ENCODE measurements at regions not wholly inside any gene's neighbourhood (a gene's known extent, or its start where the extent isn't known, plus 50 kb on each side); places are given as distances from the start of the nearest gene placed in this dataset.
A peak's percentile ranks its signal among the peaks of the same experiment; 100 is the strongest.
"Not testable (repeated sequence)": the region's sequence is repeated elsewhere in the genome, so short reads cannot be mapped to it uniquely, and the experiment has no call there.

DNA sequence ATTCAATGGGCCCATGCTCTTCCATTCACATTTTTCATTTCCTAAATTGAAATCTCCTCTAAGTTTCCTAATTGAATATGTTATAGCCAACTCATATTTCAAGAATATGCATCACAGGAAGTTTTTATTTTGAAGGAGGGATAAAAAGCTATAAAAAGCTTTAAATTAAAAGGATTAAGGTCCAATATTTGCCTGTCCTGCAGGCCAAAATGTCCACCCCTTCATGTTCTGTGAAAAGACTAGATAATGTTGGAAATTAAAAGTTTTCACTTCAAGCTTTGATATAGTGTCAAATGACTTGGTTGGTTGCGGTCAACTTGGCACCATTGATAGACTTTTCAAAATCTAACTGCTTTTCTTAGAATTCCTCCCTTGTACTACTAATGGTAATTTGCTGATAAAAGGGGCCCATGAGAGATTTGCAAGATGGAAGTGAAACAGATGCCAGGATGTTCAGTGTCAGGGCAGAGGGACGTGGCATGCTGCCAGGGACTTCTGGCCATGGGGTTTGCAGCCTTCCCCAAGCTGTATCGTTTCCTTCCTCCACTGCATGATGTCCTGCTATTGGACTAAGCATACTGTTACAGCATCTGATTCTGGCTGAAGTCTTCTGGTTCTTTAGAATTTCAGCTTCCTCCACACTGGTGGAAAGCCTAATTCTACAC, 547.3 kb upstream of the MIR17HG start:
- DNase-seq, result no peak

DNA sequence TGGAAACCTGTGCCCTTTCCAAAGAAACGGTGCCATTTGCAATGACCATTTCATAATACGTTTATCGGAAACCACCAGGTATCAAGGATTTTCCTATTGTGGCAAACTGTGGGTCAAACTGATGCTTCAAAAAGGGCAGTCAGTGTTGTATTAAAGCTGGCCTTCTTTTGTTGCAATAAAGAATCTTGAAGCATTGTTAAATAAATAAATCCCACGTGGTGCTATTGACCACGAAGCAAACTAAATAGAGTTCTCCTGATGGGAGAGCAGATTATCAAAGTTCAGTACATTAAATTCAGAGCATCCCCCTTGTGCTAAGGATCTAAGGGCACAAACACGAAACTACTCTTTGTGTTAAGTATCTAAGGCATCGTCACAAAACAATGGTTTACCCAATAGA, 545.9 kb upstream of the MIR17HG start:
- no peak for DNase-seq

DNA sequence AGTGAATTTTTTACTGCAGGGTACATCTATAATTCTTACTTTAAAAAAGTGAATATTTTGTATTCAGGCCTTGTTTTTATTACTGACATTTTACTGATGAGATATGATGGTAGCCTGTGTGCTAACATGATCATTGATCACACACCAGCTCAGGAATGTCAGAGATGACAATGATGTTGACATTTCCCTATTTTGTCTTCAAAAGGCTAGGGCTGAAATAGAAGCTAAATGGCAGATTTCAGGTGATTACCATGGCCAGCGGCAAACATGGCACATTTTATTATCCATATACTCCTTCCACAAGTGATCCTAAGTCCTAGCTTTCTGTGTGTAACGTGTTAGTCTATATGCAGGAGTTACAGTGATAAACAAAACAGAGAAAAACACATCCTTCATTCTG, 544.3 kb upstream of the MIR17HG start:
- no peak for DNase-seq

DNA sequence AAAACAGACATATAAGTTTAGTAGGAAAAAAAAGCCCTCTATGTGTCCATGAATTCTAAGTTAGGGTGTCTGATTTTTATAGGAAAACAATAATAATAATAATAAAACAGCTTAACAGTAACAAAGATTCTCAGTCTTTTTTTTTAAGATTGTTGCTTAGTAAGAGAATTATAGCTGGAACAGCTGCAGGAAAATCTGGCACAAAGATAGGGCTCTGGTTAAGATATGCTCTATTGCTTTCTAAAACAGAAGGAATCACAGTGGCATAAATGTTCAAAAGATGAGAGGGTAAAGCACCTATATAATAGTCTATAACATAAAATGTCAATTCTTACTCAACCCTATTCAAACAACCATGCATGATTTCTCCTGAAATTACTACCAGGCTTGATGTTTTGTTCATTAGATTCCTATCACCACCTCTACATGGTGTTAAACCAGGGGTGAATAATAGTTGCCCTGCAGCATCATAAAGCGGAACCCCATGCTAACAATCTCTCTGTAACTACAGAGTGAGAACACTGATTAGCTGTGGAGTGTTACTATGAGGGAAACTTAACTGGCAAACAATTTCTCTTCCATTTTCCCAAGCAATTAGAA, 541.4 kb upstream of the MIR17HG start:
- peak; percentile 13 for DNase-seq

DNA sequence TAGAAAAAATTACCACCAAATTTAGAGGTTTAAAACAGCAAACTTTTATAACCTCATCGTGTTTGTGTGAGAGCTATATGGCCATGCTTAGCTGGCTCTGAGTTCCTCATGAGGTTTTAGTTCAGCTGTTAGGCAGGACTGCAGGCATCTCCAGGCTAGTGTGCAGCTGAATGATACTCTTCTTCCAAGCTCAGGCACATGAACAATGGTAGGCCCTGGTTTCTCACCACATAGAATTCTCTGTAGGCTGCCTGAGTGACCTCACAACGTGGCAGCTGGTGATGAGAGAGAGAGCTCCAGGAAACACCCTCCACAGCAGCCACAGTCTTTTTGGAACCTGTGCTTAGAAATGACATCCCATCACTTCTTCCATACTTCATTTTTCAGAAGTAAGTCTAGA, 540.6 kb upstream of the MIR17HG start:
- DNase-seq, result no peak

DNA sequence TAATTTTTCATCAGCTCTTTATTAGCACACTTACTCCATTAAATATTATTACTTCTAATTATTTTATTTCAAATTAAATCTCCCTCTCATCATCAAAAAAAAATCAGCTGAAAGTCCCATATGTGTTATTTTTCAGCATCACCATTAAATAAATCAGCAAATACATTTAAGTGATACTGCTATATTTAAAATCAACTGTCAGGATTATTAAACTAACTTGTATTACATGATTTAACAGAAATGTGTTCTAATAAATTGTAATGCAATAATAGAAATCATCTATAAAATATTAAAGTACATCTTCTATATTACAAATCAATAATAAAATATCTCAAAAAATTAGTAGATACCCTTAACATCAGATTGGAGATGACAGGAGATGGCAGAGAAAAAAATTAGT, 538.6 kb upstream of the MIR17HG start:
- no peak for DNase-seq

DNA sequence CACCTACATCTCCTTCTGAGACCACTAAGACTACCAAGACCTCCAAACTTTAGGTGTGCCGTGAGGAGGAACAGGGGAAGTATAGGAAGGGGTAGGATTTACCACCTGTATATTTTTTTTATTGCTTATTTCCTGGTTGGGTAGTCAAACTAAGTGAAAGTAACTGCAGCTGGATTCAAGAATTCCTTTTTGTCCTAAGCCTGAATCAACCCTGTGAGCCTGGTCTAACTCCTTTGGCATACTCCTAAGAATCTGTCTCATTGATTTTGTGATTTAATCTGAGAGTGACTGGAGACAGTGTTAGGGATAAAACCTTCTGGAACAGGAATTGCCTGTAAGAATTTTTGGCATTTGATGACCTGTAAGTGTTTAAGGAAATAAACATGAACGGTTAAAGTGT, 523.5 kb upstream of the MIR17HG start:
- no peak for DNase-seq

DNA sequence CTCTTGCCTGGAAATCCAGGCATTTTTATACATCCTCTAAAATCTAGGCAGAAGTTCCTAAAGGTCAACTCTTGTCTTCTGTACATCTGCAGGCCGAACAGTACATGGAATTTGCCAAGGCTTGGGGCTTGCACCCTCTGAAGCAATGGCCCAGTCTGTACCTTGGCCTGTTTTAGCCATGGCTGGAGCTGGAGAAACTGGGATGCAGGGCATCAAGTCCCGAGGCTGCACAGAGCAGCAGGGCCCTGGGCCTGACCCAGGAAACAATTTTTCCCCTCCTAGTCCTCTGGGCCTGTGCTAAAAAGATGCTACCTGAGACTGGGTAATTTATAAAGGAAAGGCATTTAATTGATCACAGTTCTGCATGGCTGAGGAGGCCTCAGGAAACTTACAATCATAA, 520.8 kb upstream of the MIR17HG start:
- DNase-seq, result no peak

DNA sequence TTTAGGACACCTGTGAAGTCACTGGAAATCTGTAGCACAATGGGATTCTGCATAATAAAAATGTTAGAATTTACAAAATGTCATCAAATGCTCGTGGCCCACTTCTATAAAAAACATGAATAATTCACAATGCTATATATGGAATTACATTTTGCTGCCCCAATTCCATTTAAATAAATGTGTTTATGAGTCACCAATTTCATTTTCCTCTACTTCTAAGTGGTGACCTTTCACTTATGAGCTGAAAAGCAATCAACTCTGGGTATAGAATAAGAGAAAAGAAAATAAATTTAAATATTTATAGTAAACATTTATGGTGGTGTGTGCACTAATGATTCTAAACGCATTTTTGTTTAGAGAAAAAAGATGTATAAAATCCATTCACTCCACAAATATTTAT, 516.7 kb upstream of the MIR17HG start:
- DNase-seq, result no peak

DNA sequence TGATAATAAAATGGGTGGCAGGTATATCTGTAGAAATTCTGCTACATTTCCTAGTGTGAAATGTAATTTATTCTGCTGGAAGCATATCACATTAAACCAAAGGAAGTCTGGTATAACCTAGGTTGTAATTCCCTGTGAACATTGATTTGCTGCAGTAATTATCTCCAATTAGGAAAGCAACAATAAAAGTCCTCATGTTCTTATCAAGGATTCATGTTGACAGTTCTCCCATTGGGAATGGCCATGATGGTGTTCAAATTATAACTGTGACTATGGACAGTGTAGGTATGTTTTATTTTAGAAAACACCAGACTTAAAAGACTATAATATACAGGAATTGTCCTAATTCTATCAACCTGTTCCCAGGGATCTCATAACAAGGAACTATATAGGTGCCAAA, 513.5 kb upstream of the MIR17HG start:
- DNase-seq, result no peak

DNA sequence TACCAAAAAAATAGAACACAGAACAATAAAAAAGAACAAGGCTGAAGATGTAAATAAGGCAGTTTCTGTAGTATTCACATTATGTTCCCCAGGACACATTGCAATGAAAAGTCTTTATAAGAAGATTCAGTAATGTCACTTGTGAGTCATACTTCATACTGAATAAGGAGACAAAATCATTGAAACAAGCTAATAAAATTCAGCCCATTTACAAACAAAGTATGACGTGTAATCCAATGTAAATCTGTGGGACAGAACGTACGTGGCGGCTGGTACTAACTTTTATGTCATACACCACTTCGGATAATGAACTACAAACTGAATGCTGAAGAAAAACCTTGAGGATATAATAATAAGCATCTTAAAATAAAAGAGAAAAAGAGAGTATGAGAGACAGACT, 512.8 kb upstream of the MIR17HG start:
- no peak for DNase-seq

DNA sequence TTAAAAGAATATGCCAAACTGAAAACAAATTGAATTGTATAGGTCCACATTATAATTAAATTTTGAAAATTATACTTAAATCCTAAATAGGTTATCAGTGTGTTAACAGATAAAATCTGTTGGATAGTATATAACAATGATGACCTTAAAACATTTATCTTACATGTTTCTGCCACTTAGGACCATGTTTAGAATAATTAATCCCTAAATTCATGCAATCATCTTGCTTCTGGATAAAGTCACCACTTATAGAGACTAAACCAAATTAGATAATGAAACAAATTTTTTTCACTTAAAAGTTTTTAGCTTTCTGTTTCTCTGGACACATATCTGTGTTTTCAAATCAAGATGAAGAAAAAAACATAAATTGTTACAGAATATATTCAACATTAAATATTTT, 511.7 kb upstream of the MIR17HG start:
- no peak for DNase-seq

DNA sequence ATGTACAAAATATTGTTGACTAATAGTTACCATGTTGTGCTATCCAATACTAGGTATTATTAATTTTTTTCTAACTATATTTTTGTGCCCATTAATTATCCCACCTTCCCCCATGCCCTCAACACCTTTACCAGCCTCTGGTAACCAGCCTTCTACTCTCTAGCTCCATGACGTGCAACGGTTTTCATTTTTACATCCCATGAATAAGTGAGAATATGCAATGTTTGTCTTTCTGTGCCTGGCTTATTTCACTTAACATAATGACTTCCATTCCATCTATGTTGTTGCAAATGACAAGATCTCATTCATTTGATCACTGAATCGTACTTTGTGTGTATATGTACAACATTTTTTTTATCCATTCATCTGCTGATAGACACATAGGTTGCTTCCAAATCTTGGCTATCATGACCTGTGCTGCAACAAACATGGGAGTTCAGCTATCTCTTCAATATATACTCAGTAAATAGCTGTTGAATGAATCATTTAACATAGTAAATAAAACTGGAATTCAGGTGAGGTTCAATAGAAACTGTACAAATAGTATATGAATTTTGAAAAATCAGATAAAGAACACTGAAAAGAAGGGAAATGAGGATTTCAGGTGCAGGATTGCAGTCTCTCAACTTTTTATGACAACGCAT, 509.0 kb upstream of the MIR17HG start:
- no peak for DNase-seq

DNA sequence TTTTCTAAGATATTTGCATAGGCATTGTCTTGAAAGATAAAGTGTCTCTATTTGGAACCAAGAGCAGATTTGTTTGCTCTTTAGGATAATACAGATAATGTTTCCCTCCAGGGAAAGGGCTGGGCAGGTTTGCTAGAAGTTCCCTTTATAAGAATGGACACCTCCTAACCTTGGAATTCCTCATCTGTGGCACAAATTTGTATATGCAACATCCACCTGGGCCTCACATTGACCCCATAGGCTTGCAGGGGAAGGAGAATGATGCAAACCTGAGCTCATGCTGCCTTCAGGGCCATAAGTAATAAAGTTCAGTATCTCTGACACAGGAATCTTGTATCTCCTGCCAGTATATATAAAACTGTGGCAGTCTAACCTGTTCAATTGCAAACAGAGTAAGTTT, 508.4 kb upstream of the MIR17HG start:
- no peak for DNase-seq

DNA sequence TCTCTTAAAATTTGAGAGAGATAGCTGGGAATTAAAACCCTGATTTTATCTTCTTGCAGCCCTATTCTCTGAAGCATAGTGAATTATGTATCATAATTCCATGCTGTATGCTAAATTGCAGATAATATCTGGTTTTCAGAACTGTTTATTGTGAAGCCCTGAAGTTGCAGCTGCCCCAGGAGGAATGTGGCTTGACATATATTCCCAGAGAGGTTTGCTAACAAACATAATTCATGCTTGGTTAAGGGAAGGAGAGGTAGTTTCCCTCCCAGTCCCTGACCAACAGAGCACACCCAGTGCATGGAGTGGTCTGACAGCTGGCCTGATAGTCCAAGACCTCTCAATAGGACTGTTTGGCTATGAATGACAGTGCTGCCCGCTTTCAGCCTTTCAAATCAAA, 500.6 kb upstream of the MIR17HG start:
- DNase-seq, result no peak

DNA sequence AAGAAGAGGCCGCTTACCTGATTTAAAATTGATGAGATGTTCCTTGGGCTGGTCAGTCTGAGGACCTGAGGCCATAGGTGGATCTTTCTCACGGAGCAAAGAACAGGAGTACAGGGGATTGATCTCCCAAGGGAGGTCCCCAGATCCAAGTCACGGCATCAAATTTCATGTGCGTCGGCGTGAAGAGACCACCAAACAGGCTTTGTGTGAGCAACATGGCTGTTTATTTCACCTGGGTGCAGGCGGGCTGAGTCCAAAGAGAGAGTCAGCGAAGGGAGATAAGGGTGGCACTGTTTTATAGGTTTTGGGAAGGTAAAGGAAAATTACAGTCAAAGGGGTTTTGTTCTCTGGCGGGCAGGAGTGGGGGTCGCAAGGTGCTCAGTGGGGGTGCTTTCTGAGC, 493.8 kb upstream of the MIR17HG start:
- DNase-seq, result not testable (repeated sequence)

DNA sequence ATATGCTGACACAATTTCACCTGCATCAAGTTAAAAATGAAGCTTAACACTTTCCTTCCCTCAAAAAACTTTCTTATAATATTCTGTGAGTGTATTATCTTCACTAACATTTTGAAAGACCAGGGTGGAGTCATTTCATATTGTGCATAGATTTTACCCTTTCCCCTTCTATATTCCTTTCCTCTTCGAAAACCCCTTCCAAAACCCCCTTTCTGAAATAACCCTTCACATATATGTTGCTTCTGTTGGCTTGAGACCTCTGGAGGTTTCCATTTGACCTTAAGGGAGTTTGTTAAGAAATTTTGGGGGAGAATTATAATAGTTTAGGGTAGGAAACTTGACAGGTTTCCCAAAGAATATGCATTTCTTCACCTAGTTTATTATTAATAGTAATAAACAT, 489.6 kb upstream of the MIR17HG start:
- no peak for DNase-seq

DNA sequence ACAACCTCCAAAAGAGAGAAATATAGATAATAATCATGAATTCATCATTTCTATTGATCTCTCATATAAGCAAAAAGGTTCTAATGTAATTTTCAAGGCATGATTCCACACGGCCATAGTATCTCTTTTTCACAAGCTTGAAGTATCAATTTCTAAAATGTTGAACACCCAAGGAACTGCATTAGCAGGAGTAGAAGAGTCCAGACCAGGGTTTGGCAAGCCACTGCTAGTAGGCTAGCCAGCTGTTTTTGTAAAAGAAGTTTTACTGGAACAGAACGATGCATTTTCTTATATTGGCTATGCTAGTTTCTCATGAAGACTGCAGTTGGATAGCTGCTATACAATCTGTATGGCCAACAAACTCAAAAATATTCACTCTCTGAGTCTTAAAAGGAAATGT, 481.5 kb upstream of the MIR17HG start:
- DNase-seq, result no peak

DNA sequence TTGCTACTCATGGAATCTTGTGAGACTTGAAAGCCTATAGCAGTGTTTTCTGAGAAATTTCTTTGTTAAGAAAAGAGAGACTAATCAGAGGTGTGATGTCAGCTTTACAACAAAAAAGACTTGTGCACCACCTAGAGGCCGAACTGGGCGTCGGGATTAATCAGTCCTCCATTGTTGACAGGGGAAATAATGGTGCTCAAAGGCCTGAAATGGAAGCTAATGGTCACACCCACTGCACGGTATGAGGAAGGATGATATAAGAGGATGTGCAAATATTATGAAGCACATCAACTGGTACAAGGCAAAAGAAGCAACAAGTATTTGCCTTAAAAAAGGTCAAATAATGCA, 480.2 kb upstream of the MIR17HG start:
- peak; percentile 71 for DNase-seq

DNA sequence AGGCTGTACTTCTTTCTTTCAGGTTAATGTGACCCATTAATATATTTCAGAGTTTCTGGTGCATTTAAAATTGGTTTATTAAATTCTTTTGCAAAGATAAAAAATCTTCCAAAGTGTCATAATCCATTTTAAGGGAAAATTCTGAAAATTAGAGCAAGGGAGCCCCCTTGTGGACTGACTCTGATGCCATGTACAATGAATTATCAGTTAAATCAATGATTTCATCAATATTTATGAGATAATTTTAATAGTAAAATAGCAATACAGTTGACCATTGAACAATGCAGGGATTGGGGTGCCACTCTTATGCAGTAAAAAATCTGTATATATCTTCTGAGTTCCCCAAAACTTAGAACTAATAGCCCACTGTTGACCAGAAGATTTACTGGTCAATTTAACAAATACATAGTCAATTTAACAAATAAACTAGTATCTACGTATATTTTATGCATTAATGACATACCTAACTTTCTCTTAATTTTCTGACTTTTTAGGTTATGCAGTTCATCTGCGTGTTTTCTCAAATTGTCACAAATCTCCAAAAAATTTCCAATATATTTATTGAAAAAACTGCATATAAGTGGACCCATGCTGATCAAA, 479.1 kb upstream of the MIR17HG start:
- DNase-seq, result peak; percentile 28

DNA sequence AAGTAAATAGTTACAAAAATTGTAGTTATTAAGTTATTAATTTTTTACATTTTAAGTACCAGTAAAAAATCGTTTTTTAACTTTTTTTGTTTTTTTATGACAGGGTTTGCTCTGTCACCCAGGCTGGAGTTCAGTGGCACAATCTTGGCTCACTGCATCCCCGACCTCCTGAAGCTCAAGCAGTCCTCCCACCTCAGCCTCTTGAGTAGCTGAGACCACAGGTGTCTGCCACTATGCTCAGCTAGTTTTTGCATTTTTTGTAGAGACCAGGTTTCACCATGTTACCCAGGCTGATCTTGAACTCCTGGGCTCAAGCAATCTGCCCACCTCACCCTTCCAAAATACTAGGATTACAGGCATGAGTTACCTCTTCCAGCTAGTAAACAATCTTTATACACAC, 477.9 kb upstream of the MIR17HG start:
- DNase-seq, result no peak

DNA sequence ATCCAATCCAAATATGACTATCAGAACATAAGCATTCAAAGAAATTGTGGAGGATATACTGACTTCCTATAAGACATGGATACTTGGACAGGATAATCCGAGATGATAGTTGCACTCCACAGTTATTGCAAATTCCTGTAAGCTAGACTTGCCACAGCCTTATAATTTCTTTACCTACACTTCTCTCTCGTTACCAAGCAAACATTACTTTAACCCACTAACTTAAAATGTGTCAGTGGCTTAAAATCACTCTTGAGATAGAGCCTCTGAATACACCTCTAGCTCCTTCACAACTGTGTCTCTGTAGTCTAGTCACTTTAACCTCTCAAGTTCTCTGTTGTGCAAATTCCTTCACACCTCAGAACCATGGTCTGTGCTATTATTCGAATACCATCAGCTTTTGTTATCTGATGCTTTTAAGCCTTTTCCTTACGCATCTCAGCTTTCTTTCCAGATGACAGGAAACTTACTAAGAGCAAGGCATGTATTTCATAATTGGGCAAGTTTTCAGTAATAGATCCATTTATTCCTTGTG, 474.9 kb upstream of the MIR17HG start:
- no peak for DNase-seq

DNA sequence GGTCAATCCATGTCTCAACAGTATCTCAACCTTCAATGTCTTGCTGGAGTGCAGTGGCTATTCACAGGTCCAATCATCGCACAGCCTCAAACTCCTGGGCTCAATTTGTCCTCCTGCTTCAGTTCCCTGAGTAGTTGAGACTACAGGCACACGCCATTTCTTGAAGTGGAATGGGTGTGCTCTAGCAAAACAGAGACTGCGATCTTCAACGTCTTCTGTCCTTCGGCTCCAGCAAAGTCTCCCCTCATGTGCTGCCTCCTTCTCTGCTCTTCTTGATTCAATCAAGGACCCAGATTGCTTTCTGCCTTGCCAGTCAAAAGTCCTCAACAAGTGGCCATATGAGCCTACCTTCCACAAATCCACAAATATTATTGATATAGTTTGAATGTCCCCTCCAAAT, 466.7 kb upstream of the MIR17HG start:
- DNase-seq, result no peak

DNA sequence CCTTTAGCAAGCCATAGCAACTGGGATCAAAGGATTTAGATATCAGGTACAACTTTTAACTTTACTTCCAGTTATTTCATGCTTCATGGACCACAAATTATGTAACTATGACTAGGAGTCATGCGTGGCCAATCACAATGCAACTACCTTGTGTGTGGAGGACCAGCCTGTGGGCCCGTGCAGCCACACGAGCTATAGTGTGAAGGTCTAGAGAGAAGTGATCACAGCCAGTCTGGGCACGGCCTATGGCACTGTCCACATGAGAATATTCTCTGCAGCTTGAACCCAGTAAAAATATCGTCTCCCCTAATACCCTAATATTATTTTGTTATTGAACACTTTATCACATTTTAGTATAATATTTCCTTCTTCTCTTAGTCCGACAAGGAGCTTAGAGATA, 464.9 kb upstream of the MIR17HG start:
- no peak for DNase-seq

Measured in NCI-H345 (cell line).